ENCODE measurements at regions not wholly inside any gene's neighbourhood (a gene's known extent, or its start where the extent isn't known, plus 50 kb on each side); places are given as distances from the start of the nearest gene placed in this dataset.

DNA sequence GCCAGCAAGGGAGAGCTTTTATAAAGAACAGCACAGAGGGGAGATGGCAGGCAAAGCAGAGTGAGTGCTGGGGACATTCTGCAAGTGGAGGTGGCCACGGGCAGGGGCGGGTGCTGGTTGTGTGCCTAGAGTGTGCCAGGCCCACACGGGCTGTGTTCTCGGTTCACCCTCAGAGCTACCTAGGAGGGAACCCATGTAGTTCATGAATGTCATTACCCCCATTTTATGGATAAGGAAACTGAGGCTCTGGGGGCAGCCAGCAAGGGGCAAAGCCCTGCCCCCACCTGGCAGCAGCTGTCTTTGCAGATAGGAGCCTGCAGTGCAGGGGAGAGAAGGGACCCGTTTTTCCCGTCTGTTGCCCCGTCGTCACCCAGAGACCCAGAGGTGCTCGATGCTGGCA, 85.2 kb upstream of the NCOR2 start:
- TF ChIP-seq POLR2A (IDR thresholded peaks at IDR 0.05; ENCODE audit: extremely low read depth, insufficient read length) = no peak
- TF ChIP-seq, protein P1, sequence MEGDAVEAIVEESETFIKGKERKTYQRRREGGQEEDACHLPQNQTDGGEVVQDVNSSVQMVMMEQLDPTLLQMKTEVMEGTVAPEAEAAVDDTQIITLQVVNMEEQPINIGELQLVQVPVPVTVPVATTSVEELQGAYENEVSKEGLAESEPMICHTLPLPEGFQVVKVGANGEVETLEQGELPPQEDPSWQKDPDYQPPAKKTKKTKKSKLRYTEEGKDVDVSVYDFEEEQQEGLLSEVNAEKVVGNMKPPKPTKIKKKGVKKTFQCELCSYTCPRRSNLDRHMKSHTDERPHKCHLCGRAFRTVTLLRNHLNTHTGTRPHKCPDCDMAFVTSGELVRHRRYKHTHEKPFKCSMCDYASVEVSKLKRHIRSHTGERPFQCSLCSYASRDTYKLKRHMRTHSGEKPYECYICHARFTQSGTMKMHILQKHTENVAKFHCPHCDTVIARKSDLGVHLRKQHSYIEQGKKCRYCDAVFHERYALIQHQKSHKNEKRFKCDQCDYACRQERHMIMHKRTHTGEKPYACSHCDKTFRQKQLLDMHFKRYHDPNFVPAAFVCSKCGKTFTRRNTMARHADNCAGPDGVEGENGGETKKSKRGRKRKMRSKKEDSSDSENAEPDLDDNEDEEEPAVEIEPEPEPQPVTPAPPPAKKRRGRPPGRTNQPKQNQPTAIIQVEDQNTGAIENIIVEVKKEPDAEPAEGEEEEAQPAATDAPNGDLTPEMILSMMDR (IDR thresholded peaks at IDR 0.05; ENCODE audit: low read depth, low read length) = peak; percentile 11

All from NB4 (cell line).